Heart left ventricle (tissue), 13 donors: ENCODE measurements at regions not wholly inside any gene's neighbourhood (a gene's known extent, or its start where the extent isn't known, plus 50 kb on each side); places are given as distances from the start of the nearest gene placed in this dataset.

ENCODE experiments used
- POLR2A ChIP-seq, 2 donors: fragments of 450-650 bp; IDR thresholded peaks; one replicate each; pipeline ENCODE4 v1.6.1; 2017; ENCODE audit warnings: antibody characterized with exemption in 2 of 2, mild to moderate bottlenecking in 2 of 2, moderate library complexity in 2 of 2
- TF ChIP-seq, protein P1 (sequence below), 12 donors: fragments of 200-600 bp; sonication (generic) in 4 of 12; IDR thresholded peaks; one replicate each; pipeline versions ENCODE4 v1.5.0 to v1.8.0; 2018 to 2022; ENCODE audit warnings: antibody characterized with exemption in 12 of 12, mild to moderate bottlenecking in 5 of 12
- donor health status: ischemic (EF 13 %, LVEDD 7.1; RV severe dilation, severe dysfunction).
- donor health status: DM: no; HTN: yes; CAD: no.
- donor health status: DM: no; HTN: no; CAD: no.
- donor health status: ischemic (EF 25% LVEDD 6.9; RV normal size, moderate dysfunction).
- donor health status: ischemic (EF 25% LVEDD 5.7; RV mildly dilated, moderate dysfunction).
- donor health status: ischemic (EF 35%, LVEDD 5.7; RV mildly dilated, moderate dysfunction).
- donor health status: nonischemic (EF 11% LVEDD 7.7; RV severe dilation, severe dysfunction).
- donor health status: DM: yes; HTN: yes; CAD: no.
- donor health status: PGD.
- donor health status: ischemic (EF 29% LVEDD 5.4; RV normal size, mild dysfunction).
- donor health status: nonischemic (EF 23%, LVEDD 6.1; RV moderate dilation, normal function).

DNA sequence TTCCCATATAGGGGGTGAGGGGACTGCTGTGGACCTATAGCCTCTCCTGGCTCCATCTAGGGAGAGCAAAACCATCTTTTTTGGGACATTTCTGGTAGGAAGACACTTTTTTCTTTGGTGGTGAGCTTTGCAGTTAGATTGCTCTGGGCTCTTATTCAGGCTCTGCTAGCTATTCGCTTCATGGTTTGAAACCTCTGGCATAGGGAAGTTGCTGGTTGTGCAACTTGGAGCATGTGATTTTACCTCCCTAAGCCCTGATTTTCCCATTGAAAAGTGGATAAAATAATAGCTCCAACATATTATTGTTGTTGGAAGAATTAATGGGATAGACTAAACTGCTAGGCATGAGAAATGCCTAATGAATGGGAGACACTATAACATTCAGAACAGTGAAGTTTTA is 69.6 kb downstream of the CYP26A1 start:
- no peak for TF ChIP-seq POLR2A (IDR thresholded peaks at IDR 0.05)
- TF ChIP-seq, protein P1, sequence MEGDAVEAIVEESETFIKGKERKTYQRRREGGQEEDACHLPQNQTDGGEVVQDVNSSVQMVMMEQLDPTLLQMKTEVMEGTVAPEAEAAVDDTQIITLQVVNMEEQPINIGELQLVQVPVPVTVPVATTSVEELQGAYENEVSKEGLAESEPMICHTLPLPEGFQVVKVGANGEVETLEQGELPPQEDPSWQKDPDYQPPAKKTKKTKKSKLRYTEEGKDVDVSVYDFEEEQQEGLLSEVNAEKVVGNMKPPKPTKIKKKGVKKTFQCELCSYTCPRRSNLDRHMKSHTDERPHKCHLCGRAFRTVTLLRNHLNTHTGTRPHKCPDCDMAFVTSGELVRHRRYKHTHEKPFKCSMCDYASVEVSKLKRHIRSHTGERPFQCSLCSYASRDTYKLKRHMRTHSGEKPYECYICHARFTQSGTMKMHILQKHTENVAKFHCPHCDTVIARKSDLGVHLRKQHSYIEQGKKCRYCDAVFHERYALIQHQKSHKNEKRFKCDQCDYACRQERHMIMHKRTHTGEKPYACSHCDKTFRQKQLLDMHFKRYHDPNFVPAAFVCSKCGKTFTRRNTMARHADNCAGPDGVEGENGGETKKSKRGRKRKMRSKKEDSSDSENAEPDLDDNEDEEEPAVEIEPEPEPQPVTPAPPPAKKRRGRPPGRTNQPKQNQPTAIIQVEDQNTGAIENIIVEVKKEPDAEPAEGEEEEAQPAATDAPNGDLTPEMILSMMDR (IDR thresholded peaks at IDR 0.05) = no peak
